ENCODE measurements at regions not wholly inside any gene's neighbourhood (a gene's known extent, or its start where the extent isn't known, plus 50 kb on each side); places are given as distances from the start of the nearest gene placed in this dataset.
"Not testable (repeated sequence)": the region's sequence is repeated elsewhere in the genome, so short reads cannot be mapped to it uniquely, and the experiment has no call there.

DNA sequence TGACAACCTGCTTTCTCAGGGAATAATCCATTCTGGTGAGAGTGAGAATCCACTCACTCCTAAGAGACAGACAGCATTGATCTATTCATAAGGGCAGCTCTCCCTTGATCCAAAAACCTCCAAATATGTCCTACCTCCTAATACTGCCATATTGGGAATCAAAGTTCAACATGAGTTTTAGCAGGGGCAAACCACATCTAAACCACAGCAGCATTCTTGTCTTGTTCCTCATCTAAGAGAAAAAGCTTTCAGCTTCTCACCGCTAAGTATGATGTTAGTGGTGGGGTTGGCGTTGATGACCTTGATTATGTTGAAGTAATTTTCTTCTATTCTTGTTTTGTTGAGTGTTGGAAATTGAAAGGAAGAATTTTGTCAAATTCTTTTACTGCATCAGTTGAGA lies 69.6 kb downstream of the SERTM2 start:
- DNase-seq = no peak

GRCh38 chrX:111585337-111585736 lies 73.9 kb downstream of the SERTM2 start:
- no peak for DNase-seq

- not testable (repeated sequence) for DNase-seq
These were observed 83.0 kb downstream of the SERTM2 start for GRCh38 chrX:111594348-111594877.

GRCh38 chrX:111597967-111598366 lies 83.0 kb upstream of the ALG13 start:
- no peak for DNase-seq

DNA sequence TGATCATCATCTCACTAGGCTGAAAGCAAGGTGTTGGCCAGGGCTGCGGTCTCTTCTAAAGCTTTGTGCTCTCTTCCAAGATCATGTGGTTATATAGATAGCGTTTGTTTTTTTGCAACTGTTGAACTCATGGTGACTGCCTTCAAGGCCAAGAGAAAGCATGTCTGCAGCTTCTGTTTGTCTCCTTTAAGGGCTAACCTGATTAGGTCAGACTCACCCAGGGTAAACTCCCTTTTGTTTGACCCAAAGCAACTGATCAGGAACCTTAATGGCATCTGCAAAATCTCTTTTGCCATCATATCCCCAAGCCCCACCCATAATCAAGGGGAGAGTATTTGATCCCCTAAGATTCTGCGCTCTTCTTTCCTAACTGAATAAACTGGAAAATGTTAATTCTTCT lies 72.2 kb upstream of the ALG13 start:
- no peak for DNase-seq

DNA sequence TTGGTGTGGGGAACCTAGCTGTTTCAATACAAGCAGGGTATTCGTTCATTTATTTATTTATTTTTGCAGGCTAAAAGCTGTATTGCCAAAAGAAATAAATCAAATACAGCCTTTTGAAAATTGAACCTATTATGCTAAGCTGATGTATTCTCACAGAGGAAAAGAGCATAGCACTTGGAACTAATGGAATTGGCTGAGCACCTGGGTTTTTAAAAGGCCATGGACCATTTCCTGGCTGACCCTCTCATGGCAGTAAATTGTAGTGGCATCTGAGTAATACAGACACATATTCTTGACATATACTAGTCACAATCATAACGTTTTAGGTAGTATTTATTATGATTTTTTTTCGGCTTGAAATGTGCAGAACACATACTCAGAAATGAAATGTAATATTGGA lies 71.8 kb upstream of the ALG13 start:
- peak; percentile 7 for DNase-seq

GRCh38 chrX:111615227-111615626 lies 65.7 kb upstream of the ALG13 start:
- no peak for DNase-seq

- DNase-seq = no peak
These were observed 64.2 kb upstream of the ALG13 start for GRCh38 chrX:111616786-111617185.

GRCh38 chrX:111620084-111620483 lies 60.9 kb upstream of the ALG13 start:
- DNase-seq = not testable (repeated sequence)

GRCh38 chrX:111624169-111624568 lies 56.8 kb upstream of the ALG13 start:
- DNase-seq = no peak

DNA sequence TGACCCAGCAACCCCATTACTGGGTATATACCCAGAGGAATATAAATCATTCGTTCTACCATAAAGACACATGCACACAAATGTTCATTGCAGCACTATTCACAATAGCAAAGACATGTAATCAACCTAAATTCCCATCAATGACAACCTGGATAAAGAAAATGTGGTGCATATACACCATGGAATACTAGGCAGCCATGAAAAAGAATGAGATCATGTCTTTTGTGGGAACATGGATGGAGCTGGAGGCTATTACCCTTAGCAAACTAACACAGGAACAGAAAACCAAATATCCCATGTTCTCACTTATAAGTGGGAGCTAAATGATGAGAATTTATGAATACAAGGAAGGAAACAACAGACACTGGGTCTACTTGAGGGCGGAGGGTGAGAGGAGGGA lies 53.7 kb upstream of the ALG13 start:
- DNase-seq = not testable (repeated sequence)
